RWPE1 (cell line): ENCODE measurements at regions not wholly inside any gene's neighbourhood (a gene's known extent, or its start where the extent isn't known, plus 50 kb on each side); places are given as distances from the start of the nearest gene placed in this dataset.

Experiments
- CTCF ChIA-PET: fragments of 350-600 bp; sonication (Branson Sonifier 250); formaldehyde crosslinking; extraction: SDS; loops from one replicate; lab custom pipeline; 2021; lab: Yijun Ruan, JAX
- POLR2A ChIA-PET: fragments of 400-600 bp; formaldehyde crosslinking; extraction: SDS; loops from one replicate; lab custom pipeline; 2020; ENCODE audit warnings: antibody characterized with exemption; ENCODE audit not compliant: low non-redundant PET; lab: Yijun Ruan, JAX
- DNase-seq: peaks from one replicate; pipeline ENCODE4 v3.0.0; 2012; ENCODE audit warnings: low spot score
- H3K27ac ChIP-seq: fragments of 450-650 bp; 2 replicates; pipeline ENCODE4 v1.5.1; 2017
- CTCF ChIP-seq: fragments of 450-650 bp; conservative IDR thresholded peaks from 2 replicates; pipeline ENCODE4 v1.5.1; 2017; ENCODE audit warnings: low read depth, mild to moderate bottlenecking

GRCh38 chrX:39336671-39337311 lies 535.5 kb downstream of the MID1IP1 start:
- CTCF ChIA-PET = no interaction called here
- POLR2A ChIA-PET = no interaction called here
- TF ChIP-seq CTCF = no peak
- DNase-seq = no peak
- H3K27ac ChIP-seq = no peak overlapping the region

- no peak for TF ChIP-seq CTCF
- ChIA-PET POLR2A (no interaction called here), CTCF (no interaction called here)
- H3K27ac ChIP-seq = no peak overlapping the region
- no peak for DNase-seq
These were observed 536.2 kb downstream of the MID1IP1 start for GRCh38 chrX:39337451-39337850.

- POLR2A ChIA-PET = no interaction called here
These were observed 537.3 kb downstream of the MID1IP1 start for GRCh38 chrX:39338583-39338982.

GRCh38 chrX:39356119-39356807 lies 555.0 kb downstream of the MID1IP1 start:
- DNase-seq = no peak
- TF ChIP-seq CTCF = no peak
- ChIA-PET CTCF (no interaction called here), POLR2A (no interaction called here)
- H3K27ac ChIP-seq = no peak overlapping the region

More at GRCh38 chrX:39338583-39338982, 537.3 kb downstream of the MID1IP1 start:
- TF ChIP-seq CTCF = no peak
- H3K27ac ChIP-seq = no peak overlapping the region
- DNase-seq = no peak
- CTCF ChIA-PET = no interaction called here

GRCh38 chrX:39360101-39360500 lies 558.8 kb downstream of the MID1IP1 start:
- DNase-seq = no peak
- CTCF ChIA-PET = no interaction called here
- POLR2A ChIA-PET = no interaction called here
- no peak for TF ChIP-seq CTCF
- no peak overlapping the region for H3K27ac ChIP-seq

GRCh38 chrX:39361736-39362135 lies 560.5 kb downstream of the MID1IP1 start:
- POLR2A ChIA-PET = no interaction called here
- no peak for DNase-seq
- no peak for TF ChIP-seq CTCF
- no peak overlapping the region for H3K27ac ChIP-seq
- CTCF ChIA-PET = no interaction called here
